Endothelial cell of umbilical vein (primary cell): ENCODE measurements at regions not wholly inside any gene's neighbourhood (a gene's known extent, or its start where the extent isn't known, plus 50 kb on each side); places are given as distances from the start of the nearest gene placed in this dataset.

Source experiments
- BruUV-seq: library from RNA; stranded (reverse); fragments of 400-500 nt; replicated peaks from 2 replicates; lab custom pipeline; 2021; lab: Mats Ljungman, UMichigan
- CTCF ChIA-PET: fragments of 300-600, 350-600 bp; sonication (Branson Sonifier 250); formaldehyde crosslinking; loops from one replicate; lab custom pipeline; 2021; ENCODE audit warnings: antibody characterized with exemption, inconsistent platforms; lab: Charles Lee
- POLR2A ChIA-PET: fragments of 300-600, 350-600 bp; sonication (Branson Sonifier 250); formaldehyde crosslinking; loops from one replicate; lab custom pipeline; 2021; ENCODE audit warnings: antibody characterized with exemption, inconsistent platforms; lab: Charles Lee
- DNase-seq: peaks from one replicate; pipeline ENCODE4 v3.0.0-alpha.2; 2011; ENCODE audit warnings: low read depth, low spot score
- FAIRE-seq: peaks from 2 replicates; lab custom pipeline; 2011; peaks lifted over from hg19 to GRCh38; lab: Jason Lieb, UNC
- H2AFZ ChIP-seq: 2 replicates; pipeline ENCODE4 v1.6.0; 2012; ENCODE audit warnings: low read depth, low read length, control low read depth, inconsistent platforms
- H3K27ac ChIP-seq: 2 replicates; pipeline ENCODE4 v1.5.1; 2011; ENCODE audit warnings: low read depth, mild to moderate bottlenecking, control low read depth, low read length, moderate library complexity; ENCODE audit not compliant: insufficient read depth
- H3K27me3 ChIP-seq, 2 experiments: 2 replicates each; pipeline versions ENCODE4 v1.6.0 to v1.6.1; 2011; ENCODE audit warnings: low read length in 2 of 2, mixed read lengths in 1 of 2; ENCODE audit not compliant: control insufficient read depth in 2 of 2, insufficient read depth in 2 of 2
- H3K36me3 ChIP-seq, 2 experiments: 2 replicates in 1 of 2; 3 replicates in 1 of 2; pipeline ENCODE4 v1.5.1; 2011; ENCODE audit warnings: low read length in 2 of 2, mild to moderate bottlenecking in 1 of 2, moderate library complexity in 1 of 2; ENCODE audit not compliant: control insufficient read depth in 2 of 2, insufficient read depth in 2 of 2; ENCODE audit errors: extremely low read depth in 1 of 2
- H3K4me1 ChIP-seq: 3 replicates; pipeline ENCODE4 v1.5.1; 2011; ENCODE audit warnings: mild to moderate bottlenecking, low read length; ENCODE audit not compliant: control insufficient read depth, insufficient read depth; ENCODE audit errors: extremely low read depth
- H3K4me2 ChIP-seq: 2 replicates; pipeline ENCODE4 v1.6.1; 2011; ENCODE audit warnings: low read length, control low read depth, mixed read lengths; ENCODE audit not compliant: insufficient read depth
- H3K4me3 ChIP-seq, 3 experiments: fragments of 200-600 bp in 1 of 3; sonication (generic), shearing (Covaris generic) in 1 of 3; replicated peaks in 1 of 3; 2 replicates each; pipeline ENCODE4 v1.5.1; 2011 to 2016; ENCODE audit warnings: control low read depth in 3 of 3, low read length in 3 of 3, mild to moderate bottlenecking in 2 of 3, inconsistent platforms in 1 of 3, low read depth in 1 of 3, moderate library complexity in 1 of 3; ENCODE audit not compliant: insufficient read depth in 1 of 3
- H3K79me2 ChIP-seq: 2 replicates; pipeline ENCODE4 v1.6.0; 2012; ENCODE audit warnings: low read length, inconsistent platforms; ENCODE audit not compliant: control insufficient read depth, insufficient read depth
- H3K9ac ChIP-seq: replicated peaks from 2 replicates; pipeline ENCODE3; 2011; ENCODE audit warnings: low read length, control low read depth; ENCODE audit not compliant: insufficient read depth; ENCODE audit errors: extremely low read depth
- H3K9me1 ChIP-seq: replicated peaks from 3 replicates; pipeline ENCODE4 v1.6.0; 2011; ENCODE audit warnings: mild to moderate bottlenecking, low read length; ENCODE audit not compliant: control insufficient read depth, insufficient read depth; ENCODE audit errors: extremely low read depth
- H3K9me3 ChIP-seq: replicated peaks from 2 replicates; pipeline ENCODE4 v1.5.1; 2012; ENCODE audit warnings: low read length, inconsistent platforms; ENCODE audit not compliant: control insufficient read depth, insufficient read depth
- H4K20me1 ChIP-seq: replicated peaks from 2 replicates; pipeline ENCODE3; 2011; ENCODE audit warnings: mild to moderate bottlenecking, low read length; ENCODE audit not compliant: control insufficient read depth, insufficient read depth; ENCODE audit errors: extremely low read depth
- CTCF ChIP-seq, 2 donors: IDR thresholded peaks; 1 replicate in 1 of 2; 2 replicates in 1 of 2; pipeline ENCODE4 v1.5.1; 2011; ENCODE audit warnings: low read length in 2 of 2, mild to moderate bottlenecking in 2 of 2, moderate library complexity in 2 of 2, control low read depth in 1 of 2, inconsistent platforms in 1 of 2, low read depth in 1 of 2; ENCODE audit not compliant: insufficient read depth in 1 of 2; ENCODE audit errors: extremely low read depth in 1 of 2
- EZH2 ChIP-seq: IDR thresholded peaks from 2 replicates; pipeline ENCODE4 v1.6.1; 2012; ENCODE audit warnings: borderline replicate concordance, low read depth, mild to moderate bottlenecking, moderate library complexity, low read length, inconsistent platforms; ENCODE audit not compliant: severe bottlenecking
- FOS ChIP-seq: IDR thresholded peaks from 2 replicates; pipeline ENCODE4 v1.6.1; 2011; ENCODE audit warnings: mild to moderate bottlenecking, low read length, moderate library complexity, borderline replicate concordance; ENCODE audit not compliant: insufficient read depth
- GATA2 ChIP-seq: IDR thresholded peaks from 2 replicates; pipeline ENCODE4 v1.7.0; 2011; ENCODE audit warnings: low read depth, mild to moderate bottlenecking, moderate library complexity, mixed read lengths, low read length; ENCODE audit not compliant: insufficient read length, insufficient read depth
- JUN ChIP-seq: IDR thresholded peaks from 2 replicates; pipeline ENCODE4 v1.6.1; 2011; ENCODE audit warnings: borderline replicate concordance, low read depth; ENCODE audit not compliant: insufficient read length, insufficient read depth
- MAX ChIP-seq: IDR thresholded peaks from 2 replicates; pipeline ENCODE4 v1.6.1; 2011; ENCODE audit not compliant: insufficient read depth, insufficient read length
- MYC ChIP-seq: IDR thresholded peaks from one replicate; pipeline ENCODE4 v1.6.1; 2011; ENCODE audit warnings: mild to moderate bottlenecking, low read depth, low read length
- POLR2A ChIP-seq: IDR thresholded peaks from 2 replicates; pipeline ENCODE4 v1.6.1; 2012; ENCODE audit warnings: low read depth, mild to moderate bottlenecking, control low read depth, low read length
- POLR2AphosphoS5 ChIP-seq: IDR thresholded peaks from 2 replicates; pipeline ENCODE4 v1.6.1; 2012; ENCODE audit warnings: low read depth, mild to moderate bottlenecking, control low read depth, low read length, moderate library complexity; ENCODE audit not compliant: insufficient read depth
- dilution Hi-C: fragments of 300-500 bp; cut with MboI; formaldehyde crosslinking; loops from one replicate; pipeline ENCODE4 v1.15.0; 2019; ENCODE audit warnings: low sequenced_read_pairs; ENCODE audit not compliant: extremely low pct_ligation_motif_present
- intact Hi-C: fragments of 100-400 bp; cut with micrococcal nuclease; formaldehyde crosslinking; loops from one replicate; pipeline ENCODE4 v1.10.0; 2022

- DNase-seq (no peak), FAIRE-seq (no peak)
- Histone ChIP-seq H3K27ac (no peak overlapping the region), H3K36me3 (no peaks in the 10 kb centered on the region), H4K20me1 (no peaks in the 10 kb centered on the region), H3K9ac (no peak overlapping the region), H3K27me3 (no peaks in the 10 kb centered on the region), H3K9me1 (no peaks in the 10 kb centered on the region), H2AFZ (no peak overlapping the region), H3K79me2 (no peaks in the 10 kb centered on the region), H3K9me3 (no peaks in the 10 kb centered on the region), H3K4me2 (no peak overlapping the region), H3K4me1 (no peaks in the 10 kb centered on the region), H3K4me3 (no peak overlapping the region)
- no peak for TF ChIP-seq POLR2AphosphoS5
- no peak for TF ChIP-seq MYC
- no peak for TF ChIP-seq GATA2
- TF ChIP-seq POLR2A = no peak
- no peak for TF ChIP-seq JUN
- TF ChIP-seq EZH2 = no peak
- no peak for TF ChIP-seq CTCF (IDR thresholded peaks at IDR 0.05; ENCODE audit: extremely low read depth in 1 of 2, insufficient read depth in 1 of 2, low read depth in 1 of 2, low read length in 2 of 2)
- POLR2A ChIA-PET = no interaction called here
- no TSS peak for BruUV-seq
- intact Hi-C loops (no loop called here), dilution Hi-C loops (no loop called here)
- CTCF ChIA-PET = no interaction called here
Observed at GRCh38 chr10:31683682-31684081, 244.9 kb downstream of the ARHGAP12 start.

DNA sequence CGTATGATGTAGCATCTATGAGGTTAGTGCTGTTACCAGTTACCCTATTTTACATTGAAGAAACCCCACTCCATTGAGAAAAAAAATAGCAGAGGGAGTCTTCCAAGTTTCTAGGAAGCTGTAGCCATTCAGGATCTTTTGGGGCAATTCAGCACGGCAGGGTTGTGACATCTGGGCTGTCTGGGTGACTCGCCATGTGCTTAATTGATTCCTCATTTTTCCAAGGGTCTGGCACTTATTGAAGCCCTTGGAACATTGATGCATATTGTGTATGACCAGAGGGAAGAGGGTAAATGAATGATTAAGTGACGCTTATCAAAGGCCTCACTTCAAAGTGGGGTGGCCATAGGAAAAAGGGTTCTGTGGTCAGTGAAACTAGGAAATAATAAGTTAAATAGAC, 248.7 kb downstream of the ARHGAP12 start:
- Histone ChIP-seq H3K9me1 (no peaks in the 10 kb centered on the region), H3K4me3 (no peak overlapping the region), H3K4me1 (no peaks in the 10 kb centered on the region), H3K9me3 (no peaks in the 10 kb centered on the region), H3K79me2 (no peaks in the 10 kb centered on the region), H3K27ac (no peak overlapping the region), H3K36me3 (no peaks in the 10 kb centered on the region), H3K27me3 (no peaks in the 10 kb centered on the region), H3K9ac (no peak overlapping the region), H4K20me1 (no peaks in the 10 kb centered on the region), H3K4me2 (no peak overlapping the region), H2AFZ (no peak overlapping the region)
- intact Hi-C loops = no loop called here
- dilution Hi-C loops = no loop called here
- no peak for DNase-seq
- TF ChIP-seq MAX (no peak), GATA2 (no peak), POLR2AphosphoS5 (no peak), EZH2 (no peak), CTCF (IDR thresholded peaks at IDR 0.05; ENCODE audit: extremely low read depth in 1 of 2, insufficient read depth in 1 of 2, low read depth in 1 of 2, low read length in 2 of 2) (no peak), JUN (no peak), FOS (no peak), POLR2A (no peak), MYC (no peak)
- ChIA-PET CTCF (no interaction called here), POLR2A (no interaction called here)
- no peak for FAIRE-seq
- BruUV-seq = no TSS peak
